DOHH2 (cell line): ENCODE measurements at regions not wholly inside any gene's neighbourhood (a gene's known extent, or its start where the extent isn't known, plus 50 kb on each side); places are given as distances from the start of the nearest gene placed in this dataset.

Experiments used
- EZH2phosphoT487 ChIP-seq: fragments of 200-600 bp; sonication (generic); IDR thresholded peaks from 2 replicates; pipeline ENCODE4 v1.6.1; 2017; ENCODE audit warnings: borderline replicate concordance, mild to moderate bottlenecking, antibody characterized with exemption, low read length, moderate library complexity, mixed read lengths
- TF ChIP-seq, protein P1 (sequence below): fragments of 200-600 bp; sonication (generic); IDR thresholded peaks from one replicate; pipeline ENCODE4 v1.5.1; 2014; ENCODE audit warnings: antibody characterized with exemption, mild to moderate bottlenecking, low read depth, low read length; ENCODE audit not compliant: poor library complexity, severe bottlenecking

DNA sequence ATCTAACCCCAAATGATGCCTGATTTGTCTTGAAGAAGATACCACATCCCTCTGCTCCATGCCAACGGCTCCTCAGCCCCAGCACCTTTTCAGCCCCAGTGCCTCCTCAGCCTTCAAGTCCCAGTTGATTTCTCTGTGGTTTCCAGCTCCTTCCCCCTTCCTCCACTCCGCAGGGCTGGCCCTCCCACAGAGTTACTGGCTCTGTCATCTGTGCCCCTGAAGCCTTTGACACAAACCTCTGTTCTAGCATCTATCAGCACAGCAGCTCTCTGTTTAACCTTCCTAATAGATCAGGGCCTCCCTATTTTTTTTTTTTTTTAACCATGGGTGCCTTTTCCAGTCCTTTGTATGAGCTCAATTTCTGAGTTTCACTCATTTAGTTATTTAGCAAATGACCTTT, 201.3 kb upstream of the CXCR4 start:
- TF ChIP-seq, protein P1, sequence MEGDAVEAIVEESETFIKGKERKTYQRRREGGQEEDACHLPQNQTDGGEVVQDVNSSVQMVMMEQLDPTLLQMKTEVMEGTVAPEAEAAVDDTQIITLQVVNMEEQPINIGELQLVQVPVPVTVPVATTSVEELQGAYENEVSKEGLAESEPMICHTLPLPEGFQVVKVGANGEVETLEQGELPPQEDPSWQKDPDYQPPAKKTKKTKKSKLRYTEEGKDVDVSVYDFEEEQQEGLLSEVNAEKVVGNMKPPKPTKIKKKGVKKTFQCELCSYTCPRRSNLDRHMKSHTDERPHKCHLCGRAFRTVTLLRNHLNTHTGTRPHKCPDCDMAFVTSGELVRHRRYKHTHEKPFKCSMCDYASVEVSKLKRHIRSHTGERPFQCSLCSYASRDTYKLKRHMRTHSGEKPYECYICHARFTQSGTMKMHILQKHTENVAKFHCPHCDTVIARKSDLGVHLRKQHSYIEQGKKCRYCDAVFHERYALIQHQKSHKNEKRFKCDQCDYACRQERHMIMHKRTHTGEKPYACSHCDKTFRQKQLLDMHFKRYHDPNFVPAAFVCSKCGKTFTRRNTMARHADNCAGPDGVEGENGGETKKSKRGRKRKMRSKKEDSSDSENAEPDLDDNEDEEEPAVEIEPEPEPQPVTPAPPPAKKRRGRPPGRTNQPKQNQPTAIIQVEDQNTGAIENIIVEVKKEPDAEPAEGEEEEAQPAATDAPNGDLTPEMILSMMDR = no peak
- no peak for TF ChIP-seq EZH2phosphoT487
